RWPE1 (cell line): ENCODE measurements at regions not wholly inside any gene's neighbourhood (a gene's known extent, or its start where the extent isn't known, plus 50 kb on each side); places are given as distances from the start of the nearest gene placed in this dataset.

Source experiments
- CTCF ChIA-PET: fragments of 350-600 bp; sonication (Branson Sonifier 250); formaldehyde crosslinking; extraction: SDS; loops from one replicate; lab custom pipeline; 2021; lab: Yijun Ruan, JAX
- POLR2A ChIA-PET: fragments of 400-600 bp; formaldehyde crosslinking; extraction: SDS; loops from one replicate; lab custom pipeline; 2020; ENCODE audit warnings: antibody characterized with exemption; ENCODE audit not compliant: low non-redundant PET; lab: Yijun Ruan, JAX
- DNase-seq: peaks from one replicate; pipeline ENCODE4 v3.0.0; 2012; ENCODE audit warnings: low spot score
- H3K27ac ChIP-seq: fragments of 450-650 bp; 2 replicates; pipeline ENCODE4 v1.5.1; 2017
- TF ChIP-seq, protein P1 (sequence below): fragments of 450-650 bp; conservative IDR thresholded peaks from 2 replicates; pipeline ENCODE4 v1.5.1; 2017; ENCODE audit warnings: low read depth, mild to moderate bottlenecking

DNA sequence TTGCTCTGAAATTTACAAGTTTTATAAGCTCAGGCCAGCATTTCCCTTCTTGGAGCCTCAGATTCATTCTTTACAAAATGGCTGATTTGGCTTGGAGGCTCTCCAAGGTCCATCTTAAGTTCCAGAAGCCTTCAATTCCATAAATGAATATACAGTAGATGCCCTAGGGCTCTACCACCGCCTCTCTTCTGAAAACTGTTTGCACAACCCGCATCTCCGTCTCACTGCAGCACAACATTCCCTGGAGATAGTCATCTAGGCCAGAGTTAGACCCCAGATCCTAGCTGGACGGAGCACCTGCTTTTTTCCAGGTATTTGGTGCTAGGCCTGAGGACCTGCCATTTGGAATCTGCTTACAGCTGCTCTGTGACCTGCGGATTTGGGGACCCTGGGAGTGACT, 50.5 kb upstream of the NRP1 start:
- ChIA-PET POLR2A (no interaction called here), CTCF (no interaction called here)
- no peak overlapping the region for H3K27ac ChIP-seq
- no peak for DNase-seq
- TF ChIP-seq, protein P1, sequence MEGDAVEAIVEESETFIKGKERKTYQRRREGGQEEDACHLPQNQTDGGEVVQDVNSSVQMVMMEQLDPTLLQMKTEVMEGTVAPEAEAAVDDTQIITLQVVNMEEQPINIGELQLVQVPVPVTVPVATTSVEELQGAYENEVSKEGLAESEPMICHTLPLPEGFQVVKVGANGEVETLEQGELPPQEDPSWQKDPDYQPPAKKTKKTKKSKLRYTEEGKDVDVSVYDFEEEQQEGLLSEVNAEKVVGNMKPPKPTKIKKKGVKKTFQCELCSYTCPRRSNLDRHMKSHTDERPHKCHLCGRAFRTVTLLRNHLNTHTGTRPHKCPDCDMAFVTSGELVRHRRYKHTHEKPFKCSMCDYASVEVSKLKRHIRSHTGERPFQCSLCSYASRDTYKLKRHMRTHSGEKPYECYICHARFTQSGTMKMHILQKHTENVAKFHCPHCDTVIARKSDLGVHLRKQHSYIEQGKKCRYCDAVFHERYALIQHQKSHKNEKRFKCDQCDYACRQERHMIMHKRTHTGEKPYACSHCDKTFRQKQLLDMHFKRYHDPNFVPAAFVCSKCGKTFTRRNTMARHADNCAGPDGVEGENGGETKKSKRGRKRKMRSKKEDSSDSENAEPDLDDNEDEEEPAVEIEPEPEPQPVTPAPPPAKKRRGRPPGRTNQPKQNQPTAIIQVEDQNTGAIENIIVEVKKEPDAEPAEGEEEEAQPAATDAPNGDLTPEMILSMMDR: no peak
